ENCODE measurements at regions not wholly inside any gene's neighbourhood (a gene's known extent, or its start where the extent isn't known, plus 50 kb on each side); places are given as distances from the start of the nearest gene placed in this dataset.
"Not testable (repeated sequence)": the region's sequence is repeated elsewhere in the genome, so short reads cannot be mapped to it uniquely, and the experiment has no call there.

DNA sequence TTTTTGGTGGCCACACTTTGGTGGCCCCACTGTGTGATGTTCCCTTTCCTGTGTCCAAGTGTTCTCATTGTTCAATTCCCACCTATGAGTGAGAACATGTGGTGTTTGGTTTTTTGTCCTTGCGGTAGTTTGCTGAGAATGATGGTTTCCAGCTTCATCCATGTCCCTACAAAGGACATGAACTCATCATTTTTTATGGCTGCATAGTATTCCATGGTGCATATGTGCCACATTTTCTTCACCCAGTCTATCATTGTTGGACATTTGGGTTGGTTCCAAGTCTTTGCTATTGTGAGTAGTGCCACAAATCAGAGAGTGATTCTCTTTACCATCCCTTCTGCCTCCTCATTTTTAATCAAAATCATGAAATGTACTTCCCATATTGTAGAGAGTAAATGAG lies 114.0 kb upstream of the NR2F2 start:
- TF ChIP-seq, protein P1, sequence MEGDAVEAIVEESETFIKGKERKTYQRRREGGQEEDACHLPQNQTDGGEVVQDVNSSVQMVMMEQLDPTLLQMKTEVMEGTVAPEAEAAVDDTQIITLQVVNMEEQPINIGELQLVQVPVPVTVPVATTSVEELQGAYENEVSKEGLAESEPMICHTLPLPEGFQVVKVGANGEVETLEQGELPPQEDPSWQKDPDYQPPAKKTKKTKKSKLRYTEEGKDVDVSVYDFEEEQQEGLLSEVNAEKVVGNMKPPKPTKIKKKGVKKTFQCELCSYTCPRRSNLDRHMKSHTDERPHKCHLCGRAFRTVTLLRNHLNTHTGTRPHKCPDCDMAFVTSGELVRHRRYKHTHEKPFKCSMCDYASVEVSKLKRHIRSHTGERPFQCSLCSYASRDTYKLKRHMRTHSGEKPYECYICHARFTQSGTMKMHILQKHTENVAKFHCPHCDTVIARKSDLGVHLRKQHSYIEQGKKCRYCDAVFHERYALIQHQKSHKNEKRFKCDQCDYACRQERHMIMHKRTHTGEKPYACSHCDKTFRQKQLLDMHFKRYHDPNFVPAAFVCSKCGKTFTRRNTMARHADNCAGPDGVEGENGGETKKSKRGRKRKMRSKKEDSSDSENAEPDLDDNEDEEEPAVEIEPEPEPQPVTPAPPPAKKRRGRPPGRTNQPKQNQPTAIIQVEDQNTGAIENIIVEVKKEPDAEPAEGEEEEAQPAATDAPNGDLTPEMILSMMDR (IDR thresholded peaks at IDR 0.05; ENCODE audit: borderline replicate concordance, extremely low read depth, low read length, poor library complexity, severe bottlenecking), result not testable (repeated sequence)
- TF ChIP-seq EZH2 (IDR thresholded peaks at IDR 0.05; ENCODE audit: borderline replicate concordance, low read depth, low read length, severe bottlenecking), result not testable (repeated sequence)
